Epithelial cell of proximal tubule (primary cell): ENCODE measurements at regions not wholly inside any gene's neighbourhood (a gene's known extent, or its start where the extent isn't known, plus 50 kb on each side); places are given as distances from the start of the nearest gene placed in this dataset.
A peak's percentile ranks its signal among the peaks of the same experiment; 100 is the strongest.

Experiments
- DNase-seq: peaks from one replicate; pipeline ENCODE4 v3.0.0-alpha.2; 2011; ENCODE audit warnings: low read depth
- H3K4me3 ChIP-seq: 2 replicates; pipeline ENCODE4 v1.5.1; 2011; ENCODE audit warnings: low read depth, mild to moderate bottlenecking, low read length
- CTCF ChIP-seq: conservative IDR thresholded peaks from 2 replicates; pipeline ENCODE4 v1.5.1; 2012; ENCODE audit warnings: low read depth, mild to moderate bottlenecking, low read length

DNA sequence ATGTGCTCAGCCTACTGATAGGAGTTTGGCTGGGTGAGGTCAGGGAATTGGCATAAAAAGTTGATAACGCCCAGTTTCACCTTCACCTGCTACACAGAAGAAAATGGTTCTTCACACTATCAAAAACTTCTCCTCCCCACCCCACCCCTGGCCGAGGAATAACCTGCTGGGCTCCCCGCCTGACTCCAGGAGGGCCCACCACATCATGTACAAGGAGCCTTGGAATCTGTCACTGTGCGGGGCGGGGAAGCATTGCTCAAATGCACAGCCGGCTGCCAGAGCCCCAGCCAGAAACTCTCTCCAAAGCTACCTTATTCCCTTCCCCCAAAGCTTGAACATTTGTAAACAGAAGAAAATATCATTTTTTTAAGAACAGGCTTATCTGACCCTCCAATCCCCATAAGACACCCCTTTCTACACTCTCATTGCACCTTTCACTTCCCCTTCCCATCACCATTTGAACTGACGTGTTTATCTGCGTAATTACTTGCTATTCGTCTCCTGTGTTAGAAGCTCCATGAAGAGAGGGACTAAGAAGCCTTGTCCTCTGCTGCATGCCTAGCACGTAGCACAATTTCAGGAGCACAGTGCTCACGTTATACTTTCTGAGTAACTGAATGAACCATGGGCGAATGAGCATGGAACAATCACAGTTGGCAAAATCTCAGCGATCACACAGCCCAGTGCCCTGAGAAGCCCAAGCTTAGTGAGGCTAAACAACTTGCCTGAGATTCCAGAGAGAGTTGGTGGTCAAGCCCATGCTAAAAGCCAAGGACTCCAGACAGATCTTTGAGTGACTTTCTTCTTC is 82.9 kb downstream of the HES1 start:
- no peak for TF ChIP-seq CTCF
- DNase-seq: peak; percentile 16
- no peak overlapping the region for H3K4me3 ChIP-seq

GRCh38 chr3:194219826-194220410 is 84.0 kb downstream of the HES1 start:
- no peak overlapping the region for H3K4me3 ChIP-seq
- TF ChIP-seq CTCF: no peak
- no peak for DNase-seq

- no peak for DNase-seq
- TF ChIP-seq CTCF: no peak
- no peak overlapping the region for H3K4me3 ChIP-seq
Measured at GRCh38 chr3:194220901-194221326, 85.0 kb downstream of the HES1 start.

GRCh38 chr3:194221336-194221735 is 85.4 kb downstream of the HES1 start:
- DNase-seq: no peak
- no peak overlapping the region for H3K4me3 ChIP-seq
- TF ChIP-seq CTCF: no peak

- no peak for DNase-seq
- TF ChIP-seq CTCF: no peak
- no peak overlapping the region for H3K4me3 ChIP-seq
Measured at GRCh38 chr3:194223951-194224350, 88.0 kb downstream of the HES1 start.

- DNase-seq: no peak
- no peak for TF ChIP-seq CTCF
- no peak overlapping the region for H3K4me3 ChIP-seq
Measured at GRCh38 chr3:194224471-194225417, 88.8 kb downstream of the HES1 start.
